ENCODE measurements at regions not wholly inside any gene's neighbourhood (a gene's known extent, or its start where the extent isn't known, plus 50 kb on each side); places are given as distances from the start of the nearest gene placed in this dataset.

DNA sequence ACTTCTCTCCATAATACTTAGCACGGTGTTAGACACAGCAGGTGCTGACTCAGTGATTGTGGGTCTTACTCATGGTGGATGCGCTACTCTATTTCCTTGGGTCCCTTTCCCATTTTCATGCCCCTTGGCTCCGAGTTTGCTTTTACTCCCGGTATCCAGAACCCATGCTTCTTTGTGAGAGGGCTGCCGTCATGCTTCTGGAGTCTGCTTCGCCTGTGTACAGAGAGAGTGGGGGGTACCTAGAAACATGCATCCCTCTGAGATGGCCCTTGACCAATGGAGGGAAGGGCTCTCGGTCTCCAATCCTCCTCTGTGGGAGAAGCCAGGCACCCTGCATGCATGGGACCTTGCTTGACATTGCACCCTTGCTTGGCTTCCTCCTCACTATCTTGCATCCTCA, 160.4 kb downstream of the NRN1 start:
- TF ChIP-seq, protein P1, sequence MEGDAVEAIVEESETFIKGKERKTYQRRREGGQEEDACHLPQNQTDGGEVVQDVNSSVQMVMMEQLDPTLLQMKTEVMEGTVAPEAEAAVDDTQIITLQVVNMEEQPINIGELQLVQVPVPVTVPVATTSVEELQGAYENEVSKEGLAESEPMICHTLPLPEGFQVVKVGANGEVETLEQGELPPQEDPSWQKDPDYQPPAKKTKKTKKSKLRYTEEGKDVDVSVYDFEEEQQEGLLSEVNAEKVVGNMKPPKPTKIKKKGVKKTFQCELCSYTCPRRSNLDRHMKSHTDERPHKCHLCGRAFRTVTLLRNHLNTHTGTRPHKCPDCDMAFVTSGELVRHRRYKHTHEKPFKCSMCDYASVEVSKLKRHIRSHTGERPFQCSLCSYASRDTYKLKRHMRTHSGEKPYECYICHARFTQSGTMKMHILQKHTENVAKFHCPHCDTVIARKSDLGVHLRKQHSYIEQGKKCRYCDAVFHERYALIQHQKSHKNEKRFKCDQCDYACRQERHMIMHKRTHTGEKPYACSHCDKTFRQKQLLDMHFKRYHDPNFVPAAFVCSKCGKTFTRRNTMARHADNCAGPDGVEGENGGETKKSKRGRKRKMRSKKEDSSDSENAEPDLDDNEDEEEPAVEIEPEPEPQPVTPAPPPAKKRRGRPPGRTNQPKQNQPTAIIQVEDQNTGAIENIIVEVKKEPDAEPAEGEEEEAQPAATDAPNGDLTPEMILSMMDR (optimal IDR thresholded peaks at IDR 0.05 in 1 of 3, IDR thresholded peaks at IDR 0.05 in 1 of 3, conservative IDR thresholded peaks at IDR 0.05 in 1 of 3; ENCODE audit: extremely low read depth in 1 of 3, insufficient read depth in 2 of 3, low read length in 3 of 3), result no peak
- TF ChIP-seq EZH2 (IDR thresholded peaks at IDR 0.05; ENCODE audit: low read length), result no peak

Measured in keratinocyte (primary cell).